Erythroblast (primary cell): ENCODE measurements at regions not wholly inside any gene's neighbourhood (a gene's known extent, or its start where the extent isn't known, plus 50 kb on each side); places are given as distances from the start of the nearest gene placed in this dataset.

Experiments used
- DNase-seq, 2 experiments: peaks; one replicate each; lab custom pipeline; 2025; lab: John Stamatoyannopoulos, UW
- GATA1 ChIP-seq: IDR thresholded peaks from 2 replicates; pipeline ENCODE4 v1.6.1; 2011; ENCODE audit warnings: low read depth, mild to moderate bottlenecking, control low read depth, low read length, moderate library complexity
- POLR2A ChIP-seq: IDR thresholded peaks from 2 replicates; pipeline ENCODE4 v1.6.1; 2011; ENCODE audit warnings: mild to moderate bottlenecking, low read length

DNA sequence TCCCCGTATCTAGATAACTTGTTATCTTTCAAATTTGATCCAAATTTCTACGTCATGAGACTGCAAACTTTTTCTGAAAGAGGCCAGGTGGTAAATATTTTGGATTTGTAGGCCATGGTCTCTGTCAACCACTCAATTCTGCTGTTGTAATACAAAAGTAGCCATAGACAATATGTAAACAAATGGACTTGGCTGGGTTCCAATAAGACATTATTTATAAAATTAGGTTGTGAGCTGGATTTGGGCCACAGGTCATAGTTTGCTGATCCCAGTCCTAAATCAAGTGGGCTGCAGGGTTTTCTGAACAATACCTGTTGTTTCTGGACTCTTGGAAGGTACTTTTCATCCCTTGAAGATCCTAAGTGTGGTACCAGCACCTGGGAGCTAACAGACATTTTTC is 1178.0 kb downstream of the SORCS1 start:
- TF ChIP-seq GATA1 (no peak), POLR2A (no peak)

GRCh38 chr10:105982735-105983134 is 1181.8 kb downstream of the SORCS1 start:
- TF ChIP-seq POLR2A (no peak), GATA1 (no peak)
- no peak for DNase-seq

More for the DNA sequence above, 1178.0 kb downstream of the SORCS1 start:
- no peak for DNase-seq

GRCh38 chr10:105981679-105982078 is 1182.8 kb downstream of the SORCS1 start:
- no peak for DNase-seq
- no peak for TF ChIP-seq POLR2A
- no peak for TF ChIP-seq GATA1

- no peak for DNase-seq
- TF ChIP-seq POLR2A (no peak), GATA1 (no peak)
Observed at GRCh38 chr10:105974803-105975456, 1189.6 kb downstream of the SORCS1 start.

- TF ChIP-seq POLR2A (no peak), GATA1 (no peak)
- no peak for DNase-seq
Observed at GRCh38 chr10:105973902-105974301, 1190.6 kb downstream of the SORCS1 start.

- DNase-seq, result no peak
- TF ChIP-seq POLR2A (no peak), GATA1 (no peak)
Observed at GRCh38 chr10:105973360-105973759, 1191.1 kb downstream of the SORCS1 start.

DNA sequence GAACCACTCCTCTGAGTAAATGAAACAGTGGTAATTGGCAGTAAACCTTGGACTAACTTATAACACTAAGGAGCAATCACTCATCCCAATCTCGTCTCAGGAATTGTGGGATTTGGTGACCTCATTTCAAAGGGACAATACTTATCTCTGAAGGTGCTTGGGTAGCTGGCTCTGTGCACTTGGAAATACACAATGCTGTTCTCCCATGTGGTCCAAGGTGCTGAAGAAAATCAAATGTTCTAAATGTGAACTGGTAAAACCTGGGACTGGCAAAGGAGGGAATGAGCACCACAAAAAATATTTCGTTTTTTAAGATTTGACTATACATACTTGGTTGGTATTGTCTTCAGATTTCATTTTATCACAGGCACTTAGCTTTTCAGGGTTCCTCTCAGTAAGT is 1193.0 kb downstream of the SORCS1 start:
- no peak for TF ChIP-seq GATA1
- TF ChIP-seq POLR2A, result no peak
- no peak for DNase-seq

DNA sequence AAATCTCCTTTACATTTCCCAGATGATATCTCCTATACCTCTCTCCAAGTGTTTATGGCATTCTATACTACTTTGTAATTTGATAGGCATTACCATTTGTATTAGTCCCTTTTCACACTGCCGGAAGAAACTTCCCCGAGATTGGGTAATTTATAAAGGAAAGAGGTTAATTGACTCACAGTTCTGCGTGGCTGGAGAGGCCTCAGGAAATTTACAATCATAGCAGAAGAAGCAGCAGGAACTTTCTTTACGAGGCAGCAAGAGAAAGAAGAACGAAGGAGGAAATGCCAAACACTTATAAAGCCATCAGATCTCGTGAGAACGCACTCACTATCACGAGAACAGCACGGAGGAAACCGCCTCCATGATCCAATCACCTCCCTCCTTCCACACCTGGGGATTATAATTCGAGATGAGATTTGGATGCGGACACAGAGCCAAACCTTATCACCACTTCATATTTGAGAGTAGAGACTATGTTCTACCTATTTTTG is 1194.6 kb downstream of the SORCS1 start:
- no peak for DNase-seq
- TF ChIP-seq POLR2A (no peak), GATA1 (no peak)

DNA sequence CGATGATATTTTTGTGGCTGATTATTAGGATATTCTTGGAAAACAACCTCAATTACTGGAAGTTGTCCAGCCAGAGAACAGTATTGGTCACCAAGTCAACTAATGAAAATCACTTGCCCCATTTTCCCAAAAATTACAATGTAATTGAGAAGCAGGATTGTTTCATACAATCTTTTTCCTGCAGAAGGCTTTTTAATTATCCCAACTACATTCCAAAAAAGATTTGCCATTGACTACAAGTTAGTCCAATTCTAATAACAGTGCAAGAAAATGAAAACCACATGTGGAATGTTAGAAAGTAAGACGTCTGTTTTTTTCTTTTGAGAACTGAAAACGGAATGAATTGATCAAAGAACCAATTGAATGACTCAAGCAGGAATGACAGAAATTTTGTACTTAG is 1195.8 kb downstream of the SORCS1 start:
- no peak for DNase-seq
- TF ChIP-seq GATA1 (no peak), POLR2A (no peak)

GRCh38 chr10:105967256-105967655 is 1197.2 kb downstream of the SORCS1 start:
- DNase-seq, result no peak
- TF ChIP-seq GATA1 (no peak), POLR2A (no peak)

- DNase-seq, result no peak
- no peak for TF ChIP-seq POLR2A
- TF ChIP-seq GATA1, result no peak
Observed at GRCh38 chr10:105965141-105965540, 1199.4 kb downstream of the SORCS1 start.

DNA sequence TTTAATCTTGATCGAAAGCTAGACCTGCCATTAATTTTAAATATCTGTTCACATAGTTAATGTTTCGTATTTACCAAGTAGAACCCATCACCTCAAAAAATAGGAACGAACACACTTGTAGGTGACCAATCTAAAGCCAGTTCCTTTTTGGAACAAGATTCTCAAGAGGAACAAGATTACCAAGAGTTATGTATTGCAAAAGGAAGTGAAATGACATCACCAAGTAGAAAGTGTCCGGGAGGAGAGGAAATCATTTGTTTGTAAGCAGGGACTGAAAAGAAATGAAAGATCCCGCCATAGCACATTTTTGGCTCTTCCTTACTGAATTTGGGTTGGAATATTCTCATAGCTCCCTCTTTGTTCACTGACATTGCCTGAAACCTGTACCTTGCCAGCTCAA is 1200.5 kb downstream of the SORCS1 start:
- DNase-seq, result no peak
- TF ChIP-seq POLR2A (no peak), GATA1 (no peak)

DNA sequence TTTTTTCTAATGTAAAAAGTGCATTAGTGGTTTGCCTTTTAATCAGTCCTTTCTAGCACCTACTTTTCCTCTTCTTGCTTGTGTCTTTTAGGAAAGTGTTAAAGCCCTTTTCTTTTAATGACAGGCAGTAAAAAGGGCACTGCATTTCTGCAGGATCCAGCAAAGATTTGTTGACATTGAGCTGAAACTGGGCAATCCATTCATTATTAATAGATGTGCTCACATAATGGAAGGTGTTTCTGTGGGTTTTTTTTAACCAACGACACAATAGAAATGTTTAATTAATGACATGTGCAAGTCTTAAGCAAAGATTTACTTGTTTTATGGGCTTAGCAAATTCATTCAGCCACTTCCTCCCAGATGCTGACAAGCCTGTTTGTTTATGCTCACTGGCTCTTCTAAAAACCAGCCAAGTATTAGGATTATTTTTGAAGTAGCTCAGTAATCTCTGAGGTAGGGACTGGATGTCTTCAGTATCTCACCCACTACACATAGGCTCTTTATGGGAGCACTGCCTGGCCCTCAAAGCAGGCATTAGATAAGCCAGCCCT is 1201.1 kb downstream of the SORCS1 start:
- no peak for TF ChIP-seq GATA1
- TF ChIP-seq POLR2A, result no peak
- no peak for DNase-seq

DNA sequence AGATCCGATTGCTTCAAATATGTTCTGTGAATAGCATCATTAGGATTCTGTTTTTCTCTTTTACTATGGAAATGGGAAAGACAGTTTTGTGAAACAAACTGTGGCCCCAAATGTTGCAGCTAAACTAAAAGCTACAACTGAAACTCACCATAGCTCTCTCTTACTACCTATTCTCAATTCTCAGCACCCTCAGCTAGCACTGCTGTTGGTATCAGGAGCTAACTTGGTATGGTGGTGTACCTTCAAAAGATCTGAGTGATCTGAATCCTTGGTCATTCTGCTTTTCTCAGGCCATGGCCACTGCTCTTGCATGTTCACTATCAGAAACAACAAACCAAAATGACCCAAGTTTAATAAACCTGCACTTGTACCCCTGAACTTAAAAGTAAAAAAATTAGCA is 1208.0 kb downstream of the SORCS1 start:
- TF ChIP-seq GATA1 (no peak), POLR2A (no peak)
- DNase-seq, result no peak

- TF ChIP-seq POLR2A (no peak), GATA1 (no peak)
- DNase-seq, result no peak
Observed at GRCh38 chr10:105953861-105954260, 1210.6 kb downstream of the SORCS1 start.
